ENCODE measurements at regions not wholly inside any gene's neighbourhood (a gene's known extent, or its start where the extent isn't known, plus 50 kb on each side); places are given as distances from the start of the nearest gene placed in this dataset.

DNA sequence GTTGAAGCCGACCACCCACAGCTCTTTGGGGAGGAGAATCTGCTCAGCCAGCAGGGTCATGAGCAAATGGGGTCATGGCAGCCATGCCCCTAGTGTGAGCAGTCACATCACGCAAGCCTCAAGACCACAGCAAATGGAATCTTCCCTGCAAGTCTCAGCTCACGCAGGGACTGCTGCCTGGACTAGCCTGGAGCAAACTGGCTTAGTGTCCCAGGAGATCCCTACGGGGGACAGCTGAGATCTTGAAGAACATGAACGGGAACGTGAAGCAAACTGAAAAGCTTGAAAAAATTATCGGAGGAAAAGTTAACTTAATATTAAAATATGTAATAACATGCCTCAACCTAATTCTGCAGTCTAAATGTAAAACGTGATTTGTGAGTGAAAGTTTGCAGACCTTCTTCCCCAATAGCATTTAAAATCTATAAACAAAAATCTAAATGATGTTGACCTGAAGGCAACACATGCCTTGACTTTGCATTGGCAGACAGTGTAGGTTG is 118.4 kb downstream of the FAM124B start:
- TF ChIP-seq, protein P1, sequence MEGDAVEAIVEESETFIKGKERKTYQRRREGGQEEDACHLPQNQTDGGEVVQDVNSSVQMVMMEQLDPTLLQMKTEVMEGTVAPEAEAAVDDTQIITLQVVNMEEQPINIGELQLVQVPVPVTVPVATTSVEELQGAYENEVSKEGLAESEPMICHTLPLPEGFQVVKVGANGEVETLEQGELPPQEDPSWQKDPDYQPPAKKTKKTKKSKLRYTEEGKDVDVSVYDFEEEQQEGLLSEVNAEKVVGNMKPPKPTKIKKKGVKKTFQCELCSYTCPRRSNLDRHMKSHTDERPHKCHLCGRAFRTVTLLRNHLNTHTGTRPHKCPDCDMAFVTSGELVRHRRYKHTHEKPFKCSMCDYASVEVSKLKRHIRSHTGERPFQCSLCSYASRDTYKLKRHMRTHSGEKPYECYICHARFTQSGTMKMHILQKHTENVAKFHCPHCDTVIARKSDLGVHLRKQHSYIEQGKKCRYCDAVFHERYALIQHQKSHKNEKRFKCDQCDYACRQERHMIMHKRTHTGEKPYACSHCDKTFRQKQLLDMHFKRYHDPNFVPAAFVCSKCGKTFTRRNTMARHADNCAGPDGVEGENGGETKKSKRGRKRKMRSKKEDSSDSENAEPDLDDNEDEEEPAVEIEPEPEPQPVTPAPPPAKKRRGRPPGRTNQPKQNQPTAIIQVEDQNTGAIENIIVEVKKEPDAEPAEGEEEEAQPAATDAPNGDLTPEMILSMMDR (optimal IDR thresholded peaks at IDR 0.05 in 1 of 3, IDR thresholded peaks at IDR 0.05 in 1 of 3, conservative IDR thresholded peaks at IDR 0.05 in 1 of 3; ENCODE audit: extremely low read depth in 1 of 3, insufficient read depth in 2 of 3, low read length in 3 of 3): no peak
- TF ChIP-seq EZH2 (IDR thresholded peaks at IDR 0.05; ENCODE audit: low read length): no peak
